Panc1 (cell line): ENCODE measurements at regions not wholly inside any gene's neighbourhood (a gene's known extent, or its start where the extent isn't known, plus 50 kb on each side); places are given as distances from the start of the nearest gene placed in this dataset.

Experiments used
- ATAC-seq: fragments of 200-7000 bp; cut with Tn5 transposase; 2 replicates; pipeline ENCODE4 v1.9.1; 2020; ENCODE audit warnings: mild to moderate bottlenecking, moderate library complexity
- BruUV-seq: library from RNA; stranded (reverse); fragments of 400-500 nt; replicated peaks from 2 replicates; lab custom pipeline; 2021; lab: Mats Ljungman, UMichigan
- CTCF ChIA-PET: fragments of 300-600 bp; sonication (Branson Sonifier 250); formaldehyde crosslinking; loops from one replicate; lab custom pipeline; 2022; ENCODE audit warnings: antibody characterized with exemption; lab: Charles Lee
- POLR2A ChIA-PET: fragments of 300-600 bp; sonication (Branson Sonifier 250); formaldehyde crosslinking; loops from one replicate; lab custom pipeline; 2022; ENCODE audit warnings: antibody characterized with exemption; lab: Charles Lee
- DNase-seq: peaks from one replicate; pipeline ENCODE4 v3.0.0-alpha.2; 2010; ENCODE audit warnings: low read depth, low spot score
- H3K27ac ChIP-seq: 2 replicates; pipeline ENCODE4 v1.5.1; 2011; ENCODE audit warnings: mild to moderate bottlenecking, low read length, inconsistent platforms
- H3K27me3 ChIP-seq: fragments of 200-500 bp; sonication (Bioruptor generic); 2 replicates; pipeline ENCODE4 v1.6.0; 2014; ENCODE audit warnings: low read length, inconsistent platforms; ENCODE audit not compliant: control insufficient read depth, insufficient read depth
- H3K36me3 ChIP-seq: fragments of 200-500 bp; sonication (Bioruptor generic); 2 replicates; pipeline ENCODE4 v1.5.1; 2014; ENCODE audit warnings: inconsistent platforms, mild to moderate bottlenecking, low read length, moderate library complexity; ENCODE audit not compliant: control insufficient read depth, insufficient read depth
- H3K4me1 ChIP-seq: 2 replicates; pipeline ENCODE4 v1.5.1; 2011; ENCODE audit warnings: inconsistent platforms, mild to moderate bottlenecking, low read length, moderate library complexity; ENCODE audit not compliant: control insufficient read depth, insufficient read depth
- H3K4me3 ChIP-seq, 2 experiments: 2 replicates each; pipeline ENCODE4 v1.5.1; 2011 to 2012; ENCODE audit warnings: low read depth in 2 of 2, low read length in 2 of 2, mild to moderate bottlenecking in 2 of 2, inconsistent platforms in 1 of 2, moderate library complexity in 1 of 2
- H3K9me3 ChIP-seq: fragments of 200-500 bp; sonication (Bioruptor generic); 2 replicates; pipeline ENCODE4 v1.5.1; 2014; ENCODE audit warnings: low read depth, mild to moderate bottlenecking, inconsistent platforms, low read length, moderate library complexity; ENCODE audit not compliant: control insufficient read depth, insufficient read depth
- CTCF ChIP-seq: fragments of 450-650 bp; IDR thresholded peaks from 2 replicates; pipeline ENCODE4 v1.5.1; 2017; ENCODE audit warnings: mild to moderate bottlenecking
- POLR2AphosphoS5 ChIP-seq: IDR thresholded peaks from 2 replicates; pipeline ENCODE4 v1.6.1; 2012; ENCODE audit warnings: mild to moderate bottlenecking, low read depth, low read length, moderate library complexity
- REST ChIP-seq, 2 experiments: IDR thresholded peaks; 2 replicates each; pipeline ENCODE4 v1.6.1; 2011 to 2012; ENCODE audit warnings: low read depth in 2 of 2, control low read depth in 1 of 2, low read length in 1 of 2, mild to moderate bottlenecking in 1 of 2, moderate library complexity in 1 of 2; ENCODE audit not compliant: insufficient read depth in 1 of 2
- SIN3A ChIP-seq: IDR thresholded peaks from 2 replicates; pipeline ENCODE4 v1.6.1; 2012; ENCODE audit warnings: low read depth, mild to moderate bottlenecking, low read length, moderate library complexity, borderline replicate concordance; ENCODE audit not compliant: insufficient read depth
- TCF7L2 ChIP-seq: IDR thresholded peaks from 2 replicates; pipeline ENCODE4 v1.6.1; 2011; ENCODE audit warnings: mild to moderate bottlenecking, low read depth, low read length, inconsistent platforms
- in situ Hi-C: cut with HindIII; loops from 2 replicates; pipeline ENCODE4 v1.10.0; 2016; ENCODE audit warnings: low sequenced_read_pairs, low pct_unique_long_range_greater_than_20kb
- intact Hi-C: fragments of 100-400 bp; cut with micrococcal nuclease; formaldehyde crosslinking; loops from one replicate; pipeline ENCODE4 v1.10.0; 2022; ENCODE audit not compliant: unreplicated experiment

GRCh38 chr4:141560056-141560455 lies 76.3 kb upstream of the IL15 start:
- no peak for TF ChIP-seq POLR2AphosphoS5
- TF ChIP-seq REST (IDR thresholded peaks at IDR 0.05; ENCODE audit: insufficient read depth in 1 of 2, low read depth in 2 of 2, low read length in 1 of 2) = no peak
- no peak for TF ChIP-seq CTCF
- TF ChIP-seq SIN3A = no peak
- TF ChIP-seq TCF7L2 = no peak
- ChIA-PET POLR2A (no interaction called here), CTCF (no interaction called here)
- H3K4me1 ChIP-seq = no peaks in the 10 kb centered on the region
- DNase-seq (no peak), ATAC-seq (no peak)
- H3K27me3 ChIP-seq = no peaks in the 10 kb centered on the region
- intact Hi-C loops = no loop called here
- no peak overlapping the region for H3K4me3 ChIP-seq
- no peaks in the 10 kb centered on the region for H3K36me3 ChIP-seq
- no peak overlapping the region for H3K27ac ChIP-seq
- H3K9me3 ChIP-seq = no peaks in the 10 kb centered on the region
- BruUV-seq = no TSS peak
- in situ Hi-C loops = no loop called here

GRCh38 chr4:141562649-141563048 lies 73.7 kb upstream of the IL15 start:
- Histone ChIP-seq H3K4me1 (no peaks in the 10 kb centered on the region), H3K36me3 (no peaks in the 10 kb centered on the region), H3K4me3 (no peak overlapping the region), H3K27ac (no peak overlapping the region), H3K27me3 (no peaks in the 10 kb centered on the region), H3K9me3 (no peaks in the 10 kb centered on the region)
- no peak for TF ChIP-seq REST (IDR thresholded peaks at IDR 0.05; ENCODE audit: insufficient read depth in 1 of 2, low read depth in 2 of 2, low read length in 1 of 2)
- in situ Hi-C loops (no loop called here), intact Hi-C loops (no loop called here)
- ChIA-PET POLR2A (no interaction called here), CTCF (no interaction called here)
- no peak for ATAC-seq
- no peak for DNase-seq
- BruUV-seq = no TSS peak
